HUES6 (cell line): ENCODE measurements at regions not wholly inside any gene's neighbourhood (a gene's known extent, or its start where the extent isn't known, plus 50 kb on each side); places are given as distances from the start of the nearest gene placed in this dataset.
"Not testable (repeated sequence)": the region's sequence is repeated elsewhere in the genome, so short reads cannot be mapped to it uniquely, and the experiment has no call there.

Experiments used
- H3K27ac ChIP-seq: 2 replicates; pipeline ENCODE4 v1.7.0; 2013; ENCODE audit warnings: low read depth, mild to moderate bottlenecking, low read length, inconsistent platforms
- H3K27me3 ChIP-seq: 2 replicates; pipeline ENCODE4 v1.6.1; 2013; ENCODE audit warnings: low read length; ENCODE audit not compliant: control insufficient read depth, insufficient read depth
- H3K36me3 ChIP-seq: 2 replicates; pipeline ENCODE4 v1.6.1; 2013; ENCODE audit warnings: low read length; ENCODE audit not compliant: control insufficient read depth, insufficient read depth
- H3K4me1 ChIP-seq: 2 replicates; pipeline ENCODE4 v1.6.1; 2013; ENCODE audit warnings: low read length; ENCODE audit not compliant: control insufficient read depth, insufficient read depth
- H3K4me3 ChIP-seq: 2 replicates; pipeline ENCODE4 v1.5.1; 2013; ENCODE audit warnings: low read depth, low read length
- H3K9ac ChIP-seq: one replicate; pipeline ENCODE4 v1.6.1; 2013; ENCODE audit warnings: mild to moderate bottlenecking, low read length
- H3K9me3 ChIP-seq: 2 replicates; pipeline ENCODE4 v1.6.1; 2013; ENCODE audit warnings: low read depth, low read length; ENCODE audit not compliant: control insufficient read depth, insufficient read depth

- not testable (repeated sequence) for H3K9me3 ChIP-seq, H3K27ac ChIP-seq, H3K9ac ChIP-seq, H3K27me3 ChIP-seq, H3K4me3 ChIP-seq, H3K4me1 ChIP-seq, H3K36me3 ChIP-seq
Observed at GRCh38 chr6:26811486-26812116, 152.1 kb upstream of the ZNF322 start.

- H3K36me3 ChIP-seq, H3K27ac ChIP-seq, H3K27me3 ChIP-seq: not testable (repeated sequence)
Observed at GRCh38 chr6:26818640-26819225, 159.2 kb upstream of the ZNF322 start.

GRCh38 chr6:26827965-26828364 is 168.4 kb upstream of the ZNF322 start:
- H3K9ac ChIP-seq, H3K4me1 ChIP-seq: not testable (repeated sequence)

More at GRCh38 chr6:26818640-26819225, 159.2 kb upstream of the ZNF322 start:
- H3K9me3 ChIP-seq, H3K4me3 ChIP-seq, H3K9ac ChIP-seq, H3K4me1 ChIP-seq: not testable (repeated sequence)

GRCh38 chr6:26829480-26829879 is 169.9 kb upstream of the ZNF322 start:
- not testable (repeated sequence) for H3K36me3 ChIP-seq, H3K27me3 ChIP-seq, H3K9ac ChIP-seq, H3K4me3 ChIP-seq, H3K9me3 ChIP-seq, H3K27ac ChIP-seq, H3K4me1 ChIP-seq

More at GRCh38 chr6:26827965-26828364, 168.4 kb upstream of the ZNF322 start:
- not testable (repeated sequence) for H3K27ac ChIP-seq, H3K36me3 ChIP-seq, H3K4me3 ChIP-seq, H3K9me3 ChIP-seq, H3K27me3 ChIP-seq

- not testable (repeated sequence) for H3K9me3 ChIP-seq, H3K4me3 ChIP-seq, H3K36me3 ChIP-seq, H3K4me1 ChIP-seq, H3K27ac ChIP-seq, H3K9ac ChIP-seq, H3K27me3 ChIP-seq
Observed at GRCh38 chr6:26830992-26831391, 171.4 kb upstream of the ZNF322 start.

- H3K27me3 ChIP-seq, H3K4me3 ChIP-seq, H3K9ac ChIP-seq, H3K9me3 ChIP-seq, H3K27ac ChIP-seq, H3K36me3 ChIP-seq, H3K4me1 ChIP-seq: not testable (repeated sequence)
Observed at GRCh38 chr6:26835707-26836106, 176.2 kb upstream of the ZNF322 start.

GRCh38 chr6:26836657-26837056 is 177.1 kb upstream of the ZNF322 start:
- not testable (repeated sequence) for H3K27me3 ChIP-seq, H3K36me3 ChIP-seq, H3K9ac ChIP-seq, H3K4me1 ChIP-seq, H3K4me3 ChIP-seq, H3K9me3 ChIP-seq, H3K27ac ChIP-seq

GRCh38 chr6:26844823-26845222 is 185.3 kb upstream of the ZNF322 start:
- not testable (repeated sequence) for H3K36me3 ChIP-seq, H3K27ac ChIP-seq, H3K4me1 ChIP-seq, H3K9me3 ChIP-seq, H3K4me3 ChIP-seq, H3K9ac ChIP-seq, H3K27me3 ChIP-seq

- not testable (repeated sequence) for H3K9ac ChIP-seq, H3K4me3 ChIP-seq, H3K36me3 ChIP-seq, H3K27me3 ChIP-seq, H3K9me3 ChIP-seq, H3K4me1 ChIP-seq, H3K27ac ChIP-seq
Observed at GRCh38 chr6:26857289-26857688, 197.7 kb upstream of the ZNF322 start.

GRCh38 chr6:26859067-26859770 is 199.7 kb upstream of the ZNF322 start:
- not testable (repeated sequence) for H3K27me3 ChIP-seq, H3K9me3 ChIP-seq, H3K9ac ChIP-seq, H3K4me1 ChIP-seq, H3K27ac ChIP-seq, H3K36me3 ChIP-seq, H3K4me3 ChIP-seq

GRCh38 chr6:26859771-26860163 is 200.2 kb upstream of the ZNF322 start:
- H3K4me3 ChIP-seq, H3K4me1 ChIP-seq, H3K9me3 ChIP-seq, H3K36me3 ChIP-seq, H3K27ac ChIP-seq, H3K9ac ChIP-seq, H3K27me3 ChIP-seq: not testable (repeated sequence)
